ENCODE measurements at regions not wholly inside any gene's neighbourhood (a gene's known extent, or its start where the extent isn't known, plus 50 kb on each side); places are given as distances from the start of the nearest gene placed in this dataset.

- TF ChIP-seq, protein P1, sequence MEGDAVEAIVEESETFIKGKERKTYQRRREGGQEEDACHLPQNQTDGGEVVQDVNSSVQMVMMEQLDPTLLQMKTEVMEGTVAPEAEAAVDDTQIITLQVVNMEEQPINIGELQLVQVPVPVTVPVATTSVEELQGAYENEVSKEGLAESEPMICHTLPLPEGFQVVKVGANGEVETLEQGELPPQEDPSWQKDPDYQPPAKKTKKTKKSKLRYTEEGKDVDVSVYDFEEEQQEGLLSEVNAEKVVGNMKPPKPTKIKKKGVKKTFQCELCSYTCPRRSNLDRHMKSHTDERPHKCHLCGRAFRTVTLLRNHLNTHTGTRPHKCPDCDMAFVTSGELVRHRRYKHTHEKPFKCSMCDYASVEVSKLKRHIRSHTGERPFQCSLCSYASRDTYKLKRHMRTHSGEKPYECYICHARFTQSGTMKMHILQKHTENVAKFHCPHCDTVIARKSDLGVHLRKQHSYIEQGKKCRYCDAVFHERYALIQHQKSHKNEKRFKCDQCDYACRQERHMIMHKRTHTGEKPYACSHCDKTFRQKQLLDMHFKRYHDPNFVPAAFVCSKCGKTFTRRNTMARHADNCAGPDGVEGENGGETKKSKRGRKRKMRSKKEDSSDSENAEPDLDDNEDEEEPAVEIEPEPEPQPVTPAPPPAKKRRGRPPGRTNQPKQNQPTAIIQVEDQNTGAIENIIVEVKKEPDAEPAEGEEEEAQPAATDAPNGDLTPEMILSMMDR (conservative IDR thresholded peaks at IDR 0.05; ENCODE audit: low read depth, low read length): no peak
- TF ChIP-seq EZH2 (IDR thresholded peaks at IDR 0.05; ENCODE audit: borderline replicate concordance, low read depth, low read length, poor library complexity, severe bottlenecking): no peak
Measured at GRCh38 chr6:149132336-149132735, 185.2 kb upstream of the TAB2 start.
